Endothelial cell (in vitro differentiated cells): ENCODE measurements at regions not wholly inside any gene's neighbourhood (a gene's known extent, or its start where the extent isn't known, plus 50 kb on each side); places are given as distances from the start of the nearest gene placed in this dataset.

Experiments used
- DNase-seq: peaks from one replicate; pipeline ENCODE4 v3.0.0; 2021; ENCODE audit warnings: low spot score
- H3K27ac Mint-ChIP-seq: one replicate; pipeline ENCODE4 v1.8.0; 2021; ENCODE audit warnings: mixed read lengths, inconsistent platforms; ENCODE audit not compliant: unreplicated experiment
- H3K27me3 Mint-ChIP-seq: one replicate; pipeline ENCODE4 v1.8.0; 2021; ENCODE audit warnings: mild to moderate bottlenecking, moderate library complexity, mixed read lengths, inconsistent platforms; ENCODE audit not compliant: unreplicated experiment
- H3K36me3 Mint-ChIP-seq: one replicate; pipeline ENCODE4 v1.8.0; 2021; ENCODE audit warnings: mild to moderate bottlenecking, low read depth, mixed read lengths, inconsistent platforms; ENCODE audit not compliant: unreplicated experiment
- H3K4me1 Mint-ChIP-seq: one replicate; pipeline ENCODE4 v1.8.0; 2021; ENCODE audit warnings: mild to moderate bottlenecking, mixed read lengths, inconsistent platforms; ENCODE audit not compliant: unreplicated experiment
- H3K4me3 Mint-ChIP-seq: one replicate; pipeline ENCODE4 v1.8.0; 2021; ENCODE audit warnings: mild to moderate bottlenecking, mixed read lengths, inconsistent platforms; ENCODE audit not compliant: unreplicated experiment
- H3K9me3 Mint-ChIP-seq: one replicate; pipeline ENCODE4 v1.8.0; 2021; ENCODE audit warnings: mixed read lengths, inconsistent platforms; ENCODE audit not compliant: unreplicated experiment
- TF ChIP-seq, protein P1 (sequence below): fragments of 200-600 bp; sonication (generic); IDR thresholded peaks from one replicate; pipeline ENCODE4 v1.5.0; 2021; ENCODE audit warnings: antibody characterized with exemption; ENCODE audit not compliant: unreplicated experiment

DNA sequence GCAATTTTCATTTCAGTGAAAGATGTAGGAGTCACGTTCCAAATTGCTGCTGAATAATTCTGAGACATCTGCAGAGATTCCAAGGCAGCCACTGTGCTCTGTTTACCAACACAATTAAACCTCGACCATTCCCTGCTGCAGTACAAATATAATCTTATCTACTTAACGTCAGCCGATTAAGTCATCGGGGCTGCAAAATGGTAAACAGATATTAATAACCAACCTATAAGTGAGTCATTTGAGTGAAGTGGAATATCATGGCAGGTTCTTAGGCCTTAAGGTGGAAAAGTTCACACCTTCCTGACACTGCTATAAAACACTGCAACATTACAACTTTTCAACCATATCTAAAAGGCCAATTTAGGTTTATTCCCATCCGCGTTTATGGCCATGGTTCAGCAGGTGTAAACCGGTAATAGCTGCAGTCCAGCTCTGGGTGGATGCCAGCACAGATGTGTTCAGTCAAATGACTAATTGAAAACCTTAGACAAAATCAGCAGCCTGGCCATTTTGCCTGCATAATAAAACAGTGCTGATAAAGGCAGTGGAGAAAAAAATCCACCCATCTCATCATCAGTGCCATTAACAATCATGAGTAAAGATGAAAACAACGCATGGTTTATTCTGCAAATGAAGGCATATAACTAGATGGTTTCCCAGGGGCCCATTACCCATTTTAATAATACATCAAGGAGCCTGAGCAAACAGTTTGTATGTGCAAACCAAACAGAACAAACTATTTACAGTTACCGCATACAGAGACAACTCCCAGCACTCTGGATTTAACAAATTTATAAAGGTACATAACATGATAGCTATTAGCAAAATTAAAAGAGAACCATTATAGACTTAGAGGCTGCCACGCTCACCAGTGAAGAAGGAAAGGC is 202.9 kb upstream of the IRX3 start:
- Mint-ChIP-seq H3K27ac (no peak overlapping the region), H3K4me3 (no peak overlapping the region), H3K36me3 (no peaks in the 10 kb centered on the region)

DNA sequence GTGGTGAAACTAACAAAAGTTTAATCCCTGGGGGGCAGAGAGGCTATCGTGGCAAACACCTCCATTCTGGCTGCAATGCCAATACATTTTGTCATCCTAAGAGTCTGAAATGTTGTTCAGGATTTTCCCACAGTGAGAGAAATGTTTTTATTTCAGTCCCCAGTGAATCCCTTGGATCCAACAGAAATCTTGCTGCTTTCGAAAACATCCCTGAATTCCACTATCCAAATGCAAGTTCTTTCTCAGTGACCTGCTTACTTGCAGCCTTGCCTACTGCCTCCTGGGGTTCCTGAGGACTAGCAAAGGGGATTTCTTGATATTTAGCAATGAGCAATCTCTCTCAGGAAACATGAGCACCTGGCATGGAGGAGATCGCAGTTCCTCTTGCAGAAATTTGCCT is 202.1 kb upstream of the IRX3 start:
- TF ChIP-seq, protein P1, sequence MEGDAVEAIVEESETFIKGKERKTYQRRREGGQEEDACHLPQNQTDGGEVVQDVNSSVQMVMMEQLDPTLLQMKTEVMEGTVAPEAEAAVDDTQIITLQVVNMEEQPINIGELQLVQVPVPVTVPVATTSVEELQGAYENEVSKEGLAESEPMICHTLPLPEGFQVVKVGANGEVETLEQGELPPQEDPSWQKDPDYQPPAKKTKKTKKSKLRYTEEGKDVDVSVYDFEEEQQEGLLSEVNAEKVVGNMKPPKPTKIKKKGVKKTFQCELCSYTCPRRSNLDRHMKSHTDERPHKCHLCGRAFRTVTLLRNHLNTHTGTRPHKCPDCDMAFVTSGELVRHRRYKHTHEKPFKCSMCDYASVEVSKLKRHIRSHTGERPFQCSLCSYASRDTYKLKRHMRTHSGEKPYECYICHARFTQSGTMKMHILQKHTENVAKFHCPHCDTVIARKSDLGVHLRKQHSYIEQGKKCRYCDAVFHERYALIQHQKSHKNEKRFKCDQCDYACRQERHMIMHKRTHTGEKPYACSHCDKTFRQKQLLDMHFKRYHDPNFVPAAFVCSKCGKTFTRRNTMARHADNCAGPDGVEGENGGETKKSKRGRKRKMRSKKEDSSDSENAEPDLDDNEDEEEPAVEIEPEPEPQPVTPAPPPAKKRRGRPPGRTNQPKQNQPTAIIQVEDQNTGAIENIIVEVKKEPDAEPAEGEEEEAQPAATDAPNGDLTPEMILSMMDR: no peak
- H3K36me3 Mint-ChIP-seq: no peaks in the 10 kb centered on the region
- no peaks in the 10 kb centered on the region for H3K9me3 Mint-ChIP-seq
- H3K4me3 Mint-ChIP-seq: no peak overlapping the region
- H3K27me3 Mint-ChIP-seq: peaks cover 5% of the 10 kb centered on the region
- H3K4me1 Mint-ChIP-seq: no peaks in the 10 kb centered on the region
- H3K27ac Mint-ChIP-seq: no peak overlapping the region
- no peak for DNase-seq

More for the DNA sequence above, 202.9 kb upstream of the IRX3 start:
- H3K4me1 Mint-ChIP-seq: no peaks in the 10 kb centered on the region
- no peaks in the 10 kb centered on the region for H3K9me3 Mint-ChIP-seq
- peaks cover 3% of the 10 kb centered on the region for H3K27me3 Mint-ChIP-seq
- no peak for DNase-seq
- TF ChIP-seq, protein P1: no peak

DNA sequence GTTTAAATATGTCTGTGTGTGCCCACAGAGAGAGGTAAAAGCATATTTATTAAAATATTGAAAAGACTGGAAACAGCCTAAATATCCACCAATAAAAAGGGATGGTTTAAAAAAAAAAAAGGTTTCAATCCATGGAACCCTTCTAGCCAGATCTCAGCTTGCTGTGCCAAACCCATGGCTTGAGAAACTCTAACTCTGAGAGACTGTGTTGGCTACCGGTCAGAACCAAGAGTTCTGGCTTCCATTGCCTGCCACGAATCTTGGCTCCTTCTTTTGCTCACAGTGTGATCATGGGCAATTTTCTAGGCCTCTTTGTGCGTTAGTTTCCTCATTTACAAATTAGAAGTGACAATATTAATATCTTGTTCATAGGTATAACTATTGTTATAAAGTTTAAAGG is 201.3 kb upstream of the IRX3 start:
- no peaks in the 10 kb centered on the region for H3K9me3 Mint-ChIP-seq
- H3K4me3 Mint-ChIP-seq: no peak overlapping the region
- H3K4me1 Mint-ChIP-seq: no peaks in the 10 kb centered on the region
- DNase-seq: no peak
- no peaks in the 10 kb centered on the region for H3K36me3 Mint-ChIP-seq
- H3K27ac Mint-ChIP-seq: no peak overlapping the region
- TF ChIP-seq, protein P1: no peak
- peaks cover 5% of the 10 kb centered on the region for H3K27me3 Mint-ChIP-seq

DNA sequence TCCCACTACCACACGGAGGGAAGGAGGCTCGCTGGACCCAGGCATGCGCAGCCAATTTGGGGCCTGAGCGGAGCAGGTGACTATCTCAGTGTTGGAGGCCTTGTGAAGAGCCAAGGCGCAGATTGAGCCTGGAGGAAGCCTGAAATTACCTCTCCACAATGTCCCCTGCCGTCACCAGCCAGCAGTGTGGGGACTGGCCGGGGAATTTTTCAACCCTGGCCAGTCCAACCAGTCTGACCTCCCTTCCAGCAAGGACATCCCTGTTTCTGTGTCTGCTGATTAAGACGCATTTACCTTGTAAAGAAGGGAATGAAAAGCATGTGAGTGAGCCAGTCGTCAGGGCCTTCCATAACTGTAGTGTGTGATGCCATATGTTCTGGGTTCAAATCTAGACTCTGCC is 198.1 kb upstream of the IRX3 start:
- peaks cover 5% of the 10 kb centered on the region for H3K27me3 Mint-ChIP-seq
- H3K9me3 Mint-ChIP-seq: no peaks in the 10 kb centered on the region
- no peak overlapping the region for H3K27ac Mint-ChIP-seq
- H3K4me1 Mint-ChIP-seq: no peaks in the 10 kb centered on the region
- no peak overlapping the region for H3K4me3 Mint-ChIP-seq
- TF ChIP-seq, protein P1: no peak
- H3K36me3 Mint-ChIP-seq: no peaks in the 10 kb centered on the region
- DNase-seq: no peak

DNA sequence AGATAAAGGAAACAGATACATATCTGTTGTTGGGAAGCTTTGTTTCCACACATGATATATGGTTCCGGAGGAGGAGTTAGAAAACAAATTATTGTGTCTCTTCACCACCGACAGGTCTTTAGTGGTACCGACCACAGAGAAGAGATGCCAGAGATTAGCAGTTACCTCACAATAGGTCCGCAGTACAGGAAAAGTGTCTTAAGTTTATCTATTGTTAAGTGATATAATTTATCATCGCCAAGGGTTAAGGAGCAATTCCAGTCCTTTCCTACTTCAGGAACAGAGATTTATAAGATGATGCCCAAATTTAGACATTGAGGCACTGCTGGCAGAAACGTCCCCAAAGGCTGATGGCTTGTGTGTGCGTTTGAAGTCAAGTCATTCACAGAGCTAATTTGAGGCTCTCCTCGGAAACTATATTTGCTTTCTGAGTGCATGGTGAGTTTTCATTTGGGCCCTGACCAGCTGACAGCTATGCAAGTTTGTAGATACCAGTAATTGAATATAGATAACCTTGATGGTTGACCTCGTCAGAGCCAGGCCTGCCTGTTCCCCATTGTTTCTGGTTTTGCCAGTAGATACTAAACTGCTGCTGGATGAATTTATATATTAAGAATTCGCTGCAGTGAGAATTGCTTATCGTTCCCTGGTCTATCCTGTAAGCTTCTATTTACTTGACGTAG is 196.4 kb upstream of the IRX3 start:
- Mint-ChIP-seq H3K36me3 (no peaks in the 10 kb centered on the region), H3K27me3 (peaks cover 5% of the 10 kb centered on the region), H3K9me3 (no peaks in the 10 kb centered on the region), H3K27ac (no peak overlapping the region), H3K4me3 (no peak overlapping the region), H3K4me1 (no peaks in the 10 kb centered on the region)
- TF ChIP-seq, protein P1: no peak
- no peak for DNase-seq
